Fibroblast of skin of right biceps (primary cell): ENCODE measurements at regions not wholly inside any gene's neighbourhood (a gene's known extent, or its start where the extent isn't known, plus 50 kb on each side); places are given as distances from the start of the nearest gene placed in this dataset.
"Not testable (repeated sequence)": the region's sequence is repeated elsewhere in the genome, so short reads cannot be mapped to it uniquely, and the experiment has no call there.

Experiments
- DNase-seq: peaks from one replicate; pipeline ENCODE4 v3.0.0-alpha.2; 2013

DNA sequence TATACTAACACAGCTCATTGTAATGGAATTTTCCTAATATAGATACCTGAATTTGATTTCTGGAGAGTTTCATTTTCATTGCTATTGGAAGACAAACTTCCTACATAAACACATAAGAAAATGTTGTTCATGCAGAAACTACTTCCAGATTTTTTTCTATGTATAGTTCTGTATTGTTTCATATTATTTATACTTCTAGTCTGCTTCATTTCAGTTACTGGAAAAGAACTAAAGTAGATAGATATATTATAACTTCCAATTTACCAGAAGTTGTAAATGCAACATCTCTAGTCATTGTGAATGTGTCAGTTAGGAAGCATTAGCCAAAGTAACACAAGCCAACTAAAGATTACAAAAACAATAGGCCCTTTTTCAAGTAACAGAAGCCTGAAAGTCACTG, 147.3 kb upstream of the ZNF385D start:
- DNase-seq = no peak

GRCh38 chr3:21901484-21901883, 150.5 kb upstream of the ZNF385D start:
- no peak for DNase-seq

- no peak for DNase-seq
These were observed 151.9 kb upstream of the ZNF385D start for GRCh38 chr3:21902956-21903355.

DNA sequence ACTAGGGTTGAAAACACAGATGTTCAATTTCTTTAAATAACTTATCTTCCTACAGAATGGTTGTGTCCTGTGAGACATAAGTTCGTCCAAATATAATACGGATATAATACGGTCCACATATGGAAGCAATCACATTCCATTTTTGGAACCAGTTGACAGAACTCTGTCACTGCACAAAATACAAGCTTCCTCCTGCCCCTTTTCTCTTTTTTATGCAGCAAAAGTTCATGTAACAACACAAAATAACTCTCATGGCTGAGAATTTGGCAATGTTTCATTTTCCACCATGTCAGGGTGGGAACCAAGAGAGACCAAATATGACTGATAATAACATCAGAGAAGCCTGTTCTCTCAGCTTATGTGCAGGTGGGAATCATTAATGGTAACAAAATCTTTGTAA, 158.1 kb upstream of the ZNF385D start:
- DNase-seq = no peak

DNA sequence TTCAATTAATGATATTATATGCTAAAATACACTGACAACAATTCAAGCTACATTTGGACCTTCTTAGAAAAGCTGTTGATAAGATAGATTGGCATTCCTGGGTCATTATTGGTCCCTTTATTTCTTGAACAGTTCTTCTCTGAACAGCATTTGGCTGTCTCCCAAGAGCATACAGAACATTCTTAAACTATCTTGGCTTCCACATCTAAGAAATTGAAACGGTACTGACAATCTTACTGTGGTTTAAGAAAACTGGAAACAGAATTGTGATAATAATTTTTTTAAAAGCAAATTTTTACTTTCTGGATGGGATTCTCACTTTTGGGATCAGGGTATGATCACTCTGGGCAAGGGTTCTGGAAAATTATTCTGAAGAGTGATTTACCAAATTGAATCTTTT, 161.7 kb upstream of the ZNF385D start:
- DNase-seq = peak; percentile 86

GRCh38 chr3:21913791-21914190, 162.8 kb upstream of the ZNF385D start:
- peak; percentile 80 for DNase-seq

GRCh38 chr3:21914451-21914850, 163.4 kb upstream of the ZNF385D start:
- DNase-seq = no peak

DNA sequence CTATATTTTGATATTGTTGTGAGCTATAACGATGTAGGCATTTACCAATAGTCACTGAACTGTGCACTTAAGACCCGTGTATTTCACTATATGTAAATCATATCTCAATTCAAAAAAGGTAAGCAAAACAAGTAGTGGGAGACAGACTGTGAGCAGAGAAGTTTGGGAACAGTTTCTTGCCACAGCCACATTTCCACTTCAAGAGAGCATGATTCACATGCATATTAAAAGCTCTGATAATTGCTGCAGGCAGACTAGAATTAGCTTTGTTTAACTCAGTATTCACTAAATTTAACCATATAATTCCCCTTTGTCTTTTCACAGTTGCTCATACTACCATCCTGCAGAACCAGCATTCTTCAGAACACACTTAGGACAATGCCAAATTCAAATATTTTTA, 168.4 kb upstream of the ZNF385D start:
- DNase-seq = no peak

DNA sequence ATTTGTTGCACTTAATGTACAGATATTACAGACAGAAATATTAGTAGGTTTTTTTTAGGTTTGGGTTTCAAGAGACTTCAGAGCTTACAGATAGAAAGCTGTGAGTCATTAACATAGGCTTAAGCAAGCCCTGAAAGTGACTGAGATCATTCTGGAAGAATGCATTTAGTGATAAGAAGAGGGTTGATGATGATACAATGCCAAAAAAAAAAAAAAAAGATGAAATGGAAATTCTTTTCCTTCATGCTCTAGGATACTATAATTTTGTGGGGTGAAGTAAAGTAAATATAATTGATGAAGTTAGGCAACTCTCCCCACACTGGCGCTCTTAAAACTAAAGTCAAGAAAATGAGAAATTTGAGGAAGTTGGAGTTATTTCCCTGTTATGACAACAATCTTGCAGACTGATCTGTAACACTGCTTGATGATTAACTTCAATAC, 169.4 kb upstream of the ZNF385D start:
- DNase-seq = peak; percentile 92

- DNase-seq = peak; percentile 40
These were observed 172.1 kb upstream of the ZNF385D start for GRCh38 chr3:21923156-21923555.

GRCh38 chr3:21927261-21927660, 176.3 kb upstream of the ZNF385D start:
- DNase-seq = no peak

DNA sequence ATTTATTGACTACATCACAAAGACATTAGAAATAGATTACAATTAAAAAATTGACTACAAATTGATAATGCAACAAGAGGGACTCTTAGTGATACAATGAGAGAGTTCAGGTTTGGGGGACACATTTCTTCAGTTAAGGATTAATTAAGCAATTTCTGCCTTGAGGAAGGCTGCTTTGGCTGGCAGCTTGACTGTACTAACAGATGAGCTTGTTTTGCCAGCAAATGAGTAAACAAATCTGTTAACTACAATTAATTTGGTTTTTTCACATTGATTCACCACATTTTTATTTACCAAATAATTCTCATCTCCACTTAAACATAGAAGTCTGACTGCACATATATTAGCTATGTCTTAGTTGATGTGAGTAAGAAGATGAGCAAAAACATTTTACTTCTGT, 183.6 kb upstream of the ZNF385D start:
- no peak for DNase-seq

GRCh38 chr3:21936207-21936606, 185.2 kb upstream of the ZNF385D start:
- no peak for DNase-seq

- no peak for DNase-seq
These were observed 187.3 kb upstream of the ZNF385D start for GRCh38 chr3:21938267-21938681.

DNA sequence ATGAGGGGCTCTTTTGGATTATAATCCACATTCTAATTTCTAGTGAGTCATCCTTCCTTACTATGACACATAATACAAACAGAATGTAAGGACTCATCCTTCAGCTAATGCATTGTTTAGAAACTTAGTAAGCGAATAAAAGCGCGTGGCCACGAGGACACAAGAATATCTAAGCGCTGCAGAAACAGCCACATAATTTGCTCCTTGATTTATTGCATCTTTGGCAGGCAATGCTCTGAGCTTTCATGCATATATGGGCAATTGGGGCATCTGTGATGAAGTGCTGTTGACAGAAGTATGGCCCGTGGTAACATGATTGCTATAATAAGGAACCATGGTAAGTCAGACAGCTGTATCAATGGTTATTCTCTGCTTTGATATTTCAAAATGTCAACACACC, 191.3 kb upstream of the ZNF385D start:
- peak; percentile 99 for DNase-seq

DNA sequence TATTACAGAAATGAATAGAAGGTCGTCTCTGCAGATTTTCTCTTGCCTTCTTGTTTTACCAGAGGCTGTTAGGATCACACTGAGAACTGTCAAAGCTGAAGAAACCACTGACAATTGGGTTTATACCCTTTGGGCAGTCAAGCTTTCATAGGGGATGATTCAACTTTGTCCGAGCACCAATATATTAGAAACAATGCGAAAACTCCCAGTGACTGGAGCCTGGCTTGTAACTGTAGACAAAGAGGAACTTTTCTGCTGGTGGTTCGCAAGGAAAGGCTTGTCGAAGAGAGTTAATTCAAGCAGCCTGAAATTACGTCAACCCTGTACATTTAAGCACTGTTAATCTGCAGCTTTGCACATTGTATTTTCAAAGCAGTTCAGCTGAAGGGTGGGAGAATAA, 193.2 kb upstream of the ZNF385D start:
- peak; percentile 57 for DNase-seq

DNA sequence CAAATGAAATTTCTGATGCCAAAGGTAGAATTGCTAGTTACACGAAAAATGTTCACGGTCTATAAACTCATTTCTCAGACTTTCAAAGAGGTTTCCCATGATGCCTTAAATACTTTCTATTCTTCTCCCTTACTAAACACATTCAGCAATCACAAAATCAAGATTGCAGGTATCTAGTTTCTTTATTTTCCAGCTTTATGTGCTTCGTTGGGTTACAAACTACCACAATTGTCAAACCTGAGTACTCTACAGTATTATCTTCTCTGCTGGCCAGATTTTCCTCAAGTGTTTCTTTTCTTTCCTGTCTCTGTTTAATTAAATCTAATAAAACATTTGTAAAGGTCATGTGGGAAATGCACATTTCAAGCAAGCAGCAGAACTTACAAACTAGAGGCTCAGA, 201.8 kb upstream of the ZNF385D start:
- DNase-seq = no peak

GRCh38 chr3:21954709-21955108, 203.7 kb upstream of the ZNF385D start:
- DNase-seq = peak; percentile 86

GRCh38 chr3:21955406-21955805, 204.4 kb upstream of the ZNF385D start:
- DNase-seq = no peak

- no peak for DNase-seq
These were observed 209.0 kb upstream of the ZNF385D start for GRCh38 chr3:21960033-21960432.

DNA sequence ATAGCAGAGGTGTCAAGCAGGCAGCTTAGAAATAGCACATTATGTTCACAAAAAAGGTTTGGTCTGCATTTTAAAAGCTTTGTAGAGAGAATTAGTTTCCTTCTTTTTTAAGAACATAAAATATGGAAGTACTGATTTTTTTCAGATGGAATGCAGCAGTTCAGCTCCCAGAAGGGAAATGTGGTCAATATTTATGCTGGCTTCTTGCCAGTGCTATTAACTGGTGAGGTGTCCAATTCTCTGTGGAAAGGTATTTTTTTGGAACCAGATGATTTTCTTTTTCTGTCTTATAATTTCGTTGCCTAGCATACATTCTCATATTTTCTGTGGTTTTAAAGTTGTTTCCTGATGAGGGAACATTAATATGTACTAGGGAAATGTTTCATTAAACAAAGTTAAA, 211.4 kb upstream of the ZNF385D start:
- DNase-seq = peak; percentile 71

DNA sequence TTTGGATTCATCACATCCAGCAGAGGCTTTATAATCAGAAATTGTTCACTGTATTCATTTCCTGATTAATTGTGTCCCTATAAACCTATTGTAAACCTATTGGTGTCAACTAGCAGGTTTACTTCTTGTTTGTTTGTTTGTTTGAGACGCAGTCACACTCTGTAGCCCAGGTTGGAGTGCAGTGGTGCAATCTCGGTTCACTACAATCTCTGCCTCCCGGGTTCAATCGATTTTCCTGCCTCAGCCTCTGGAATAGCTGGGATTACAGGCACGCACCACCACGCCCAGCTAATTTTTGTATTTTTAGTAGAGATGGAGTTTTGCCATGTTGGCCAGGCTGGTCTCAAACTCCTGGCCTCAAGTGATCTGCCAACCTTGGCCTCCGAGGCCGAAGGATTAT, 215.4 kb upstream of the ZNF385D start:
- not testable (repeated sequence) for DNase-seq

GRCh38 chr3:21979706-21980105, 228.7 kb upstream of the ZNF385D start:
- peak; percentile 81 for DNase-seq

DNA sequence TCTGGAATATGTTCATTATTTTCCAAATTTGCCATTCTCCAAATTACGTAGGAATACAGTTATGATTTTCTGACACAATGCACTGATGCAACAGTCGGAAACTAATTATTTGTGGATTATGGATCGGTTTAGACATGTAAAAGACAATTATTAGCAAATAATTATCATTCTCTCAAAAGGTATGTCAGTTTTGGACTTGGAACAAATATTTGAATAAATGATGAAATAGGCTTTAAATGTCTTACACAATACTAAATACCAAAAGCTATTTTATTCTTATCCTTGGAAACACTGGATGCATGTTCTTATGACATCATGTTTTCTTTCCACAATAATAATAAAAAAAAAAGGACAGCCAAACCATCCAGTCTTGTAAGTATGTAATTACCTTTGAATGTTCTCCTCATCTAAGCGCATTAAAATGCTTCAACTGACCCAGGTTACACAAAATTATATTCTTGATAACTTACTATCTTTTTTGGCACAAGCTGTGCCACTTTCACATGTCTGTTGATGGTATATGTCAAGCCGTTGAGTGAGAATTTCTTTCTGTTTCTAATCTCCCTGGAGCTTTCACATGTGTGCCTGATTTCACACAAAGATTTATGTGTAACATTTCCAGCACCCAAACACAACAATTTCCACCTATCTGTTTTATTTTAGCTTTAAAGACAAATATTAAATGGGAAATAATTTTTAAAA, 238.5 kb upstream of the ZNF385D start:
- peak; percentile 7 for DNase-seq

GRCh38 chr3:21991061-21991460, 240.1 kb upstream of the ZNF385D start:
- DNase-seq = no peak
